SU-DHL-6 (cell line): ENCODE measurements at regions not wholly inside any gene's neighbourhood (a gene's known extent, or its start where the extent isn't known, plus 50 kb on each side); places are given as distances from the start of the nearest gene placed in this dataset.

Experiments
- CTCF ChIP-seq: fragments of 200-600 bp; sonication (generic); IDR thresholded peaks from one replicate; pipeline ENCODE4 v1.5.1; 2017; ENCODE audit warnings: antibody characterized with exemption, mild to moderate bottlenecking, low read length, moderate library complexity; ENCODE audit not compliant: insufficient read depth, poor library complexity, severe bottlenecking
- EZH2phosphoT487 ChIP-seq: fragments of 200-600 bp; sonication (generic), shearing (Covaris generic); conservative IDR thresholded peaks from 2 replicates; pipeline ENCODE4 v1.6.1; 2018; ENCODE audit warnings: mild to moderate bottlenecking, antibody characterized with exemption, low read length, moderate library complexity, mixed read lengths

GRCh38 chr2:146414456-146414855 is 1430.4 kb upstream of the ACVR2A start:
- no peak for TF ChIP-seq CTCF
- TF ChIP-seq EZH2phosphoT487 = no peak
